AG04450 (cell line): ENCODE measurements at regions not wholly inside any gene's neighbourhood (a gene's known extent, or its start where the extent isn't known, plus 50 kb on each side); places are given as distances from the start of the nearest gene placed in this dataset.

Source experiments
- CTCF ChIA-PET: fragments of 300-600, 350-600 bp; formaldehyde crosslinking; extraction: SDS; loops from one replicate; lab custom pipeline; 2022; ENCODE audit warnings: antibody characterized with exemption, inconsistent platforms; lab: Charles Lee
- POLR2A ChIA-PET: fragments of 350-600 bp; formaldehyde crosslinking; extraction: SDS; loops from one replicate; lab custom pipeline; 2021; ENCODE audit warnings: antibody characterized with exemption, inconsistent platforms; lab: Yijun Ruan, JAX
- DNase-seq: peaks from one replicate; pipeline ENCODE4 v3.0.0-alpha.2; 2011; ENCODE audit warnings: low read depth, low spot score
- H3K27ac ChIP-seq: one replicate; pipeline ENCODE4 v1.5.1; 2012; ENCODE audit warnings: low read depth, low read length, control low read depth
- H3K27me3 ChIP-seq: one replicate; pipeline ENCODE4 v1.6.0; 2012; ENCODE audit warnings: low read length; ENCODE audit not compliant: control insufficient read depth, insufficient read depth
- H3K4me3 ChIP-seq: 2 replicates; pipeline ENCODE4 v1.5.1; 2011; ENCODE audit warnings: mild to moderate bottlenecking, low read depth, low read length, control low read depth
- H3K9me3 ChIP-seq: 2 replicates; pipeline ENCODE4 v1.5.1; 2012; ENCODE audit warnings: low read length; ENCODE audit not compliant: control insufficient read depth, insufficient read depth
- TF ChIP-seq, protein P1 (sequence below): IDR thresholded peaks from 2 replicates; pipeline ENCODE4 v1.5.1; 2011; ENCODE audit warnings: low read depth, low read length, control low read depth, inconsistent platforms

DNA sequence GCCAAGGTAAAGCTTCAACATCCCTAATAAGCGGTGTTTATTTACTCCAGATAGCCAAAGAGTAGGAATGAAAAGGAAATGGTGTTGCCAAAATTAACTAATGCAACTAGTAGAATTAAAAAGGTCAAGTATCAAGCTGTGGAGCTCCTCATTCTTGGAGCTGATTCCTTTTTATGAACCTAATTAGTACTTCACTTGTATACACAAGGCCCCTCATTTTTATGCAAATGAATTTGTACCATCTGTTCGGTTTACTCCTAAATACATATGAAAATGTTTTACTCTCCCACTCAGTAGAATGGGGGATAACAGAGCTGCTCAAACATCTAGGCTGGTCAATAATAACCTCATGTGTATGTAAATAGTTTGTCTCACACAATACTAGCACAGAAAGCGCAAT is 426.4 kb upstream of the LUZP2 start:
- Histone ChIP-seq H3K27ac (no peak overlapping the region), H3K27me3 (no peaks in the 10 kb centered on the region), H3K4me3 (no peak overlapping the region), H3K9me3 (no peaks in the 10 kb centered on the region)
- CTCF ChIA-PET: no interaction called here
- POLR2A ChIA-PET: no interaction called here
- no peak for DNase-seq
- TF ChIP-seq, protein P1, sequence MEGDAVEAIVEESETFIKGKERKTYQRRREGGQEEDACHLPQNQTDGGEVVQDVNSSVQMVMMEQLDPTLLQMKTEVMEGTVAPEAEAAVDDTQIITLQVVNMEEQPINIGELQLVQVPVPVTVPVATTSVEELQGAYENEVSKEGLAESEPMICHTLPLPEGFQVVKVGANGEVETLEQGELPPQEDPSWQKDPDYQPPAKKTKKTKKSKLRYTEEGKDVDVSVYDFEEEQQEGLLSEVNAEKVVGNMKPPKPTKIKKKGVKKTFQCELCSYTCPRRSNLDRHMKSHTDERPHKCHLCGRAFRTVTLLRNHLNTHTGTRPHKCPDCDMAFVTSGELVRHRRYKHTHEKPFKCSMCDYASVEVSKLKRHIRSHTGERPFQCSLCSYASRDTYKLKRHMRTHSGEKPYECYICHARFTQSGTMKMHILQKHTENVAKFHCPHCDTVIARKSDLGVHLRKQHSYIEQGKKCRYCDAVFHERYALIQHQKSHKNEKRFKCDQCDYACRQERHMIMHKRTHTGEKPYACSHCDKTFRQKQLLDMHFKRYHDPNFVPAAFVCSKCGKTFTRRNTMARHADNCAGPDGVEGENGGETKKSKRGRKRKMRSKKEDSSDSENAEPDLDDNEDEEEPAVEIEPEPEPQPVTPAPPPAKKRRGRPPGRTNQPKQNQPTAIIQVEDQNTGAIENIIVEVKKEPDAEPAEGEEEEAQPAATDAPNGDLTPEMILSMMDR: no peak

GRCh38 chr11:24078018-24078417 is 418.8 kb upstream of the LUZP2 start:
- ChIA-PET CTCF (no interaction called here), POLR2A (interaction anchor here (0.9 to 1.2 kb wide), 3 partner anchors 48 to 180 kb away, joined by 3 to 7 read pairs (median 4); no protein-coding TSS in a partner anchor)
- no peaks in the 10 kb centered on the region for H3K27me3 ChIP-seq
- H3K4me3 ChIP-seq: no peak overlapping the region
- no peaks in the 10 kb centered on the region for H3K9me3 ChIP-seq
- TF ChIP-seq, protein P1: no peak
- H3K27ac ChIP-seq: no peak overlapping the region
- DNase-seq: peak; percentile 55

GRCh38 chr11:24082241-24082640 is 414.6 kb upstream of the LUZP2 start:
- DNase-seq: peak; percentile 2

DNA sequence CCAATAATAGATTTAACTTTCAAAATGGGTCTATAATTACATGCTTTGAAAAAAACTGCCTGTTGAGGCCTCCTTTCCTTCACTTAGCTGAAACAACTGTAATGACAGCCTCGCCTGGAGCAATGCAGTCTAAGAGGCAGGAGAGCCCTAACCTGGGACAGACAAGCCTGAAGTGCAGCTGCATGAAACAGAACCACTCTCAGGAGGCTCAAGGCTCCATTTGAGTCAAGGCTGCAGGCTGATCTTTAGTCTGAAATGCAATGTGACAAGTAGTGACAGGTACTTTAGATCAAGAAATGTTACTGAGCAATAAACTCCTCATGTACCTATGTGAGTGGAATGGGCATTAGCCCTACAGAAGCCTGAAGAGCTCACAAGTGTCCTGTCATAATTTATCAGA is 414.0 kb upstream of the LUZP2 start:
- TF ChIP-seq, protein P1: no peak
- Histone ChIP-seq H3K9me3 (no peaks in the 10 kb centered on the region), H3K4me3 (no peak overlapping the region), H3K27me3 (no peaks in the 10 kb centered on the region), H3K27ac (no peak overlapping the region)
- ChIA-PET POLR2A (no interaction called here), CTCF (no interaction called here)
- DNase-seq: no peak

More at GRCh38 chr11:24082241-24082640, 414.6 kb upstream of the LUZP2 start:
- ChIA-PET CTCF (interaction anchor here (0.9 to 1.1 kb wide), 2 partner anchors 17 to 20 kb away, joined by 3 read pairs; no protein-coding TSS in a partner anchor), POLR2A (no interaction called here)
- TF ChIP-seq, protein P1: no peak
- Histone ChIP-seq H3K27ac (no peak overlapping the region), H3K4me3 (no peak overlapping the region), H3K27me3 (no peaks in the 10 kb centered on the region), H3K9me3 (no peaks in the 10 kb centered on the region)

DNA sequence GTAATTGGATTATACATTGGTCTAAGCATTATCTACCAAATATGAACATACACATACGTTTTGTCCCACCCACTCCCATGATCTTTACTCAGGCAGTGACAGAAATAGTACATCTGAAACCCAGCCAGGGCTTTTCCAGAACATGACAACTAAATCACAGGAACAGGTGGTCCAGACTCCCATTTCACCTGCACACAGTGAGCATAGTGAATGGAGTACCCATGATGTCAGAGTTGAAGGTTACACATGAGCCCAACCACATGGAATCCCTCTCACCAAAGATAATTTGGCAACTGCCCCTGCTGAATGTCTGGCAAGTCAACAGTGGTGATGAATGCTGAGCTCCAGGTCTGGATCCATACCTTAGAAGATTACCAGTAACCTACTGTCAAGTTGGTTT is 411.9 kb upstream of the LUZP2 start:
- no peak for DNase-seq
- Histone ChIP-seq H3K4me3 (no peak overlapping the region), H3K27me3 (no peaks in the 10 kb centered on the region), H3K27ac (no peak overlapping the region), H3K9me3 (no peaks in the 10 kb centered on the region)
- TF ChIP-seq, protein P1: no peak
- CTCF ChIA-PET: no interaction called here
- POLR2A ChIA-PET: no interaction called here
